BJ (cell line): ENCODE measurements at regions not wholly inside any gene's neighbourhood (a gene's known extent, or its start where the extent isn't known, plus 50 kb on each side); places are given as distances from the start of the nearest gene placed in this dataset.

ENCODE experiments used
- CTCF ChIA-PET: fragments of 350-600 bp; formaldehyde crosslinking; extraction: SDS; loops from one replicate; lab custom pipeline; 2021; ENCODE audit warnings: antibody characterized with exemption, inconsistent platforms; lab: Yijun Ruan, JAX
- POLR2A ChIA-PET: fragments of 300-600 bp; sonication (Branson Sonifier 250); formaldehyde crosslinking; extraction: SDS; loops from one replicate; lab custom pipeline; 2021; ENCODE audit warnings: antibody characterized with exemption; lab: Charles Lee
- DNase-seq: peaks from one replicate; pipeline ENCODE4 v3.0.0-alpha.2; 2011; ENCODE audit warnings: low read depth
- H3K27me3 ChIP-seq: 2 replicates; pipeline ENCODE4 v1.6.0; 2011; ENCODE audit warnings: low read length; ENCODE audit not compliant: control insufficient read depth, insufficient read depth
- H3K36me3 ChIP-seq: 2 replicates; pipeline ENCODE4 v1.5.1; 2011; ENCODE audit warnings: low read length; ENCODE audit not compliant: control insufficient read depth, insufficient read depth
- H3K4me3 ChIP-seq: 2 replicates; pipeline ENCODE4 v1.5.1; 2011; ENCODE audit warnings: low read depth, mild to moderate bottlenecking, control low read depth, low read length
- CTCF ChIP-seq: IDR thresholded peaks from 2 replicates; pipeline ENCODE4 v1.5.1; 2011; ENCODE audit warnings: low read depth, mild to moderate bottlenecking, control low read depth, inconsistent platforms, low read length, moderate library complexity; ENCODE audit not compliant: insufficient read depth

- no peak overlapping the region for H3K4me3 ChIP-seq
- ChIA-PET POLR2A (no interaction called here), CTCF (no interaction called here)
- no peaks in the 10 kb centered on the region for H3K36me3 ChIP-seq
- TF ChIP-seq CTCF, result no peak
- no peaks in the 10 kb centered on the region for H3K27me3 ChIP-seq
- DNase-seq, result no peak
Observed at GRCh38 chr5:107043665-107044064, 627.1 kb downstream of the EFNA5 start.

GRCh38 chr5:107040907-107041306 lies 629.8 kb downstream of the EFNA5 start:
- CTCF ChIA-PET, result interaction anchor here (1.3 kb wide), 1 partner anchor 9 kb away, joined by 4 read pairs; no protein-coding TSS in a partner anchor
- H3K4me3 ChIP-seq, result no peak overlapping the region
- TF ChIP-seq CTCF, result no peak
- DNase-seq, result no peak
- H3K27me3 ChIP-seq, result no peaks in the 10 kb centered on the region
- POLR2A ChIA-PET, result no interaction called here
- no peaks in the 10 kb centered on the region for H3K36me3 ChIP-seq

GRCh38 chr5:107032629-107033028 lies 638.1 kb downstream of the EFNA5 start:
- no peak for TF ChIP-seq CTCF
- H3K4me3 ChIP-seq, result no peak overlapping the region
- no peak for DNase-seq
- no peaks in the 10 kb centered on the region for H3K36me3 ChIP-seq
- H3K27me3 ChIP-seq, result no peaks in the 10 kb centered on the region
- POLR2A ChIA-PET, result no interaction called here
- CTCF ChIA-PET, result no interaction called here

- CTCF ChIA-PET, result no interaction called here
- no peak for DNase-seq
- POLR2A ChIA-PET, result no interaction called here
- Histone ChIP-seq H3K4me3 (no peak overlapping the region), H3K27me3 (no peaks in the 10 kb centered on the region), H3K36me3 (no peaks in the 10 kb centered on the region)
- TF ChIP-seq CTCF, result no peak
Observed at GRCh38 chr5:107028938-107029337, 641.8 kb downstream of the EFNA5 start.

- Histone ChIP-seq H3K27me3 (no peaks in the 10 kb centered on the region), H3K36me3 (no peaks in the 10 kb centered on the region), H3K4me3 (no peak overlapping the region)
- DNase-seq, result no peak
- TF ChIP-seq CTCF, result no peak
- ChIA-PET CTCF (interaction anchor here (0.6 kb wide), 1 partner anchor 1269 kb away, joined by 3 read pairs; no protein-coding TSS in a partner anchor), POLR2A (no interaction called here)
Observed at GRCh38 chr5:107025712-107026497, 644.8 kb downstream of the EFNA5 start.
